ENCODE measurements at regions not wholly inside any gene's neighbourhood (a gene's known extent, or its start where the extent isn't known, plus 50 kb on each side); places are given as distances from the start of the nearest gene placed in this dataset.

DNA sequence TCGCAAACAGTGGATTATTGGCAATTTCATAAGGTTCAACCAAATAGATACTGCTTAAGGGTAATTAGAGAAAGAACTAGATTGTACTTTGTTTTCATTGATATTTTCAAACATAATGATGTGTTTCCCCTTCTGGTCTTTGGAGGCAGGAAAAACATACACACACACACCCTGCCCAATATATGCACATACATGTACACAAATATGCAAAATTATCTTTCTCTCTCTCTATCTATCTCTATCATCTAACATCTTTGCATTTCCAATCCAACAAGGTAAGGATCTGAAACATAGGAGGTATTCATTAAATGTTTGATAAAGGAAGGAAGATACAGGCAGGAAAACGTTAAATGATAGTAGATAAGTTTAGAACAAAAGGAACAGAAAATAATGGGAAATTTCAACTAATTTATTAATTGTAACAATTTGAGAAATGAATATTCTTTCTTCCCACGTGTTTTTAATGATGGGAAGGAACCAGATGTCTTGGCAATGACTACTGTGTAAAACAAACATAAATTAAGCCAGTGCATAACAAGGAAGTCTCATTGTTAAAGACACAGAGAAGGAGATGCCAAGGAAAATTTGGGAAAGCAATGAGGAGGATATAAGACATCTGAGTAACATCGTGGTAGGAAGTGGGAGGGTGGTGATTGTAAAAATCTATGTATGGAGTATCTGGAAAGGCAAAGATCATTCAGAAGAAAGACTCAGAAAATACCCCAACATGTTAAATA, 532.1 kb downstream of the GBA3 start:
- TF ChIP-seq, protein P1, sequence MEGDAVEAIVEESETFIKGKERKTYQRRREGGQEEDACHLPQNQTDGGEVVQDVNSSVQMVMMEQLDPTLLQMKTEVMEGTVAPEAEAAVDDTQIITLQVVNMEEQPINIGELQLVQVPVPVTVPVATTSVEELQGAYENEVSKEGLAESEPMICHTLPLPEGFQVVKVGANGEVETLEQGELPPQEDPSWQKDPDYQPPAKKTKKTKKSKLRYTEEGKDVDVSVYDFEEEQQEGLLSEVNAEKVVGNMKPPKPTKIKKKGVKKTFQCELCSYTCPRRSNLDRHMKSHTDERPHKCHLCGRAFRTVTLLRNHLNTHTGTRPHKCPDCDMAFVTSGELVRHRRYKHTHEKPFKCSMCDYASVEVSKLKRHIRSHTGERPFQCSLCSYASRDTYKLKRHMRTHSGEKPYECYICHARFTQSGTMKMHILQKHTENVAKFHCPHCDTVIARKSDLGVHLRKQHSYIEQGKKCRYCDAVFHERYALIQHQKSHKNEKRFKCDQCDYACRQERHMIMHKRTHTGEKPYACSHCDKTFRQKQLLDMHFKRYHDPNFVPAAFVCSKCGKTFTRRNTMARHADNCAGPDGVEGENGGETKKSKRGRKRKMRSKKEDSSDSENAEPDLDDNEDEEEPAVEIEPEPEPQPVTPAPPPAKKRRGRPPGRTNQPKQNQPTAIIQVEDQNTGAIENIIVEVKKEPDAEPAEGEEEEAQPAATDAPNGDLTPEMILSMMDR (IDR thresholded peaks at IDR 0.05) = no peak
- TF ChIP-seq POLR2A (IDR thresholded peaks at IDR 0.05) (no peak), POLR2AphosphoS5 (IDR thresholded peaks at IDR 0.05) (no peak), EP300 (IDR thresholded peaks at IDR 0.05) (no peak)
